ENCODE measurements at regions not wholly inside any gene's neighbourhood (a gene's known extent, or its start where the extent isn't known, plus 50 kb on each side); places are given as distances from the start of the nearest gene placed in this dataset.

GRCh38 chr1:59092126-59092525, 204.8 kb upstream of the FGGY start:
- H3K36me3 ChIP-seq, result no peaks in the 10 kb centered on the region
- WGBS, 2 donors, result 88 to 93% methylated on average over 3 of the region's 3 CpGs
- TF ChIP-seq CTCF (IDR thresholded peaks at IDR 0.05), result no peak
- no peaks in the 10 kb centered on the region for H3K27me3 ChIP-seq
- DNase-seq, result no peak
- H3K4me3 ChIP-seq, result no peak overlapping the region
- intact Hi-C loops (cut with DNase I), result no loop called here
- peaks cover 0 to 4% (median 0%) of the 10 kb centered on the region in 4 donors for H3K9me3 ChIP-seq
- no peak overlapping the region for H3K27ac ChIP-seq
- H3K4me1 ChIP-seq, result no peaks in the 10 kb centered on the region

GRCh38 chr1:59094001-59094400, 202.9 kb upstream of the FGGY start:
- Histone ChIP-seq H3K9me3 (peaks cover 0 to 2% (median 0%) of the 10 kb centered on the region in 4 donors), H3K4me1 (no peaks in the 10 kb centered on the region), H3K36me3 (no peaks in the 10 kb centered on the region), H3K27ac (no peak overlapping the region), H3K27me3 (no peaks in the 10 kb centered on the region), H3K4me3 (no peak overlapping the region)
- intact Hi-C loops (cut with DNase I), result no loop called here
- no peak for TF ChIP-seq EP300 (IDR thresholded peaks at IDR 0.05)
- no peak for TF ChIP-seq POLR2AphosphoS5 (IDR thresholded peaks at IDR 0.05)
- no peak for TF ChIP-seq POLR2A (IDR thresholded peaks at IDR 0.05)
- TF ChIP-seq CTCF (IDR thresholded peaks at IDR 0.05), result no peak
- 88 to 94% methylated on average over 4 of the region's 4 CpGs for WGBS, 2 donors
- no peak for DNase-seq

GRCh38 chr1:59096501-59096900, 200.4 kb upstream of the FGGY start:
- Histone ChIP-seq H3K9me3 (peaks cover 0 to under 1% (median 0%) of the 10 kb centered on the region in 4 donors), H3K27ac (no peak overlapping the region), H3K36me3 (no peaks in the 10 kb centered on the region), H3K4me3 (no peak overlapping the region), H3K27me3 (no peaks in the 10 kb centered on the region), H3K4me1 (no peaks in the 10 kb centered on the region)
- no peak for TF ChIP-seq EP300 (IDR thresholded peaks at IDR 0.05)
- 80 to 92% methylated on average over 8 of the region's 8 CpGs for WGBS, 2 donors
- intact Hi-C loops (cut with DNase I), result no loop called here
- no peak for DNase-seq

GRCh38 chr1:59098655-59099054, 198.2 kb upstream of the FGGY start:
- no peak for DNase-seq
- no peak overlapping the region for H3K27ac ChIP-seq

GRCh38 chr1:59100708-59101374, 196.1 kb upstream of the FGGY start:
- TF ChIP-seq POLR2AphosphoS5 (IDR thresholded peaks at IDR 0.05) (no peak), CTCF (IDR thresholded peaks at IDR 0.05) (no peak), POLR2A (IDR thresholded peaks at IDR 0.05) (no peak)
- intact Hi-C loops (cut with DNase I), result no loop called here
- DNase-seq, result no peak

More at GRCh38 chr1:59098655-59099054, 198.2 kb upstream of the FGGY start:
- H3K36me3 ChIP-seq, result no peaks in the 10 kb centered on the region
- H3K27me3 ChIP-seq, result no peaks in the 10 kb centered on the region
- TF ChIP-seq EP300 (IDR thresholded peaks at IDR 0.05), result no peak
- peaks cover 0 to 3% (median 0%) of the 10 kb centered on the region in 4 donors for H3K9me3 ChIP-seq
- 75 to 76% methylated on average over 2 of the region's 2 CpGs for WGBS, 2 donors
- intact Hi-C loops (cut with DNase I), result no loop called here
- no peaks in the 10 kb centered on the region for H3K4me1 ChIP-seq
- H3K4me3 ChIP-seq, result no peak overlapping the region

GRCh38 chr1:59101518-59101917, 195.4 kb upstream of the FGGY start:
- H3K9me3 ChIP-seq, result peaks cover 0 to 3% (median 0%) of the 10 kb centered on the region in 4 donors

More at GRCh38 chr1:59100708-59101374, 196.1 kb upstream of the FGGY start:
- no peaks in the 10 kb centered on the region for H3K4me1 ChIP-seq
- H3K27ac ChIP-seq, result no peak overlapping the region
- peaks cover 0 to 3% (median 0%) of the 10 kb centered on the region in 4 donors for H3K9me3 ChIP-seq
- H3K4me3 ChIP-seq, result no peak overlapping the region
- H3K36me3 ChIP-seq, result no peaks in the 10 kb centered on the region
- WGBS, 2 donors, result 90 to 96% methylated on average over 1 of the region's 1 CpG
- no peaks in the 10 kb centered on the region for H3K27me3 ChIP-seq

More at GRCh38 chr1:59101518-59101917, 195.4 kb upstream of the FGGY start:
- Histone ChIP-seq H3K4me3 (no peak overlapping the region), H3K4me1 (no peaks in the 10 kb centered on the region), H3K27ac (no peak overlapping the region), H3K36me3 (no peaks in the 10 kb centered on the region), H3K27me3 (no peaks in the 10 kb centered on the region)
- intact Hi-C loops (cut with DNase I), result no loop called here
- DNase-seq, result no peak
- 50% methylated on average over 2 of the region's 2 CpGs for WGBS, 2 donors
- TF ChIP-seq EP300 (IDR thresholded peaks at IDR 0.05) (no peak), POLR2AphosphoS5 (IDR thresholded peaks at IDR 0.05) (no peak), POLR2A (IDR thresholded peaks at IDR 0.05) (no peak)

All from sigmoid colon (tissue), 6 donors.